D721Med (cell line): ENCODE measurements at regions not wholly inside any gene's neighbourhood (a gene's known extent, or its start where the extent isn't known, plus 50 kb on each side); places are given as distances from the start of the nearest gene placed in this dataset.
A peak's percentile ranks its signal among the peaks of the same experiment; 100 is the strongest.

ENCODE experiments used
- DNase-seq: peaks from one replicate; pipeline ENCODE4 v3.0.0; 2011; ENCODE audit warnings: low spot score; ENCODE audit not compliant: insufficient read length
- FAIRE-seq: peaks from 2 replicates; lab custom pipeline; 2011; peaks lifted over from hg19 to GRCh38; lab: Jason Lieb, UNC
- CTCF ChIP-seq: IDR thresholded peaks from 2 replicates; pipeline ENCODE4 v1.5.1; 2012; ENCODE audit warnings: mild to moderate bottlenecking, control low read depth; ENCODE audit not compliant: insufficient read depth; ENCODE audit errors: missing control alignments

GRCh38 chr4:130859991-130860390, 1764.0 kb downstream of the C4orf33 start:
- DNase-seq = no peak
- FAIRE-seq = no peak
- TF ChIP-seq CTCF = no peak

GRCh38 chr4:130896920-130897319, 1801.0 kb downstream of the C4orf33 start:
- TF ChIP-seq CTCF = no peak
- FAIRE-seq = no peak
- DNase-seq = no peak

GRCh38 chr4:130901321-130901720, 1805.4 kb downstream of the C4orf33 start:
- no peak for FAIRE-seq
- no peak for TF ChIP-seq CTCF
- DNase-seq = no peak

- no peak for FAIRE-seq
- no peak for TF ChIP-seq CTCF
- DNase-seq = no peak
These were observed 1827.0 kb downstream of the C4orf33 start for GRCh38 chr4:130922955-130923354.

- TF ChIP-seq CTCF = no peak
- DNase-seq = peak; percentile 13
- FAIRE-seq = peak; percentile 91
These were observed 1859.6 kb downstream of the C4orf33 start for GRCh38 chr4:130955520-130955919.

- no peak for DNase-seq
- no peak for FAIRE-seq
- TF ChIP-seq CTCF = no peak
These were observed 1889.4 kb downstream of the C4orf33 start for GRCh38 chr4:130985371-130985770.

GRCh38 chr4:130995988-130996387, 1900.0 kb downstream of the C4orf33 start:
- no peak for FAIRE-seq
- TF ChIP-seq CTCF = no peak
- no peak for DNase-seq
